Esophagus mucosa (tissue), 1 donor: ENCODE measurements at regions not wholly inside any gene's neighbourhood (a gene's known extent, or its start where the extent isn't known, plus 50 kb on each side); places are given as distances from the start of the nearest gene placed in this dataset.

ENCODE experiments used
- ATAC-seq: fragments of 200-7000 bp; cut with Tn5 transposase; one replicate; pipeline ENCODE4 v1.9.1; 2020
- donor health status: DM: yes; HTN: yes; CAD: no.

DNA sequence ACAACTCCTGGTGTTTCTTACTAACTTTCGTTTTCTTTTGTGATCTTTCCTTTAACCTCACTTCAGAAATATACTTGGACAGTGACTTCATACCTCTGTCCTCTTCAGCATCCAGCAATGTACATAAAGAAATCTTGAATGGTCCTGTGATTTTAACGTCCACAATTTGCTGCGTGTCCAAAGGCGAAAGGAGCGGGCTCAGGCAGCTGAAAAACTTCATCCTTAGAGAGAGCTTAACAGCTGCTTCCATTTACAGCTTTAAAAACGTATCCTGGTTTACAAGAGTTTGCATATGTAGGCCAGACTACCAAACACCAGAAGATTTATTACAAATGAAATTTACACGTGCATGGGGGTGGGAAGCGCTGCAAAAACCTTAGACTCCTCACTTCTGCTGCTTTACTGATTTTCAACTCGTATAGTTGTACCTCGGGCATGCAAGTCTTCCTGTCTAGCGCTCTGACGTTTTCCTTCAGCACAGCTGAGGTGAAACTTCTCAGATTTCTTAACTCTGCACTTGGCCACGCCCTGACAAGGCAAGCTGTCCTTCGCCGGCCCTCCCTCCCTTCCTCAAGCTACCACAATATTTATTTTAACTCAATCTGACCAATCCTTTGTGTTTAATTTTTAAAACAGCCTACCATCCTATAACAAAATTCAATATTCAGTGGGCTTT, 406.4 kb downstream of the FAM47A start:
- no peak for ATAC-seq

DNA sequence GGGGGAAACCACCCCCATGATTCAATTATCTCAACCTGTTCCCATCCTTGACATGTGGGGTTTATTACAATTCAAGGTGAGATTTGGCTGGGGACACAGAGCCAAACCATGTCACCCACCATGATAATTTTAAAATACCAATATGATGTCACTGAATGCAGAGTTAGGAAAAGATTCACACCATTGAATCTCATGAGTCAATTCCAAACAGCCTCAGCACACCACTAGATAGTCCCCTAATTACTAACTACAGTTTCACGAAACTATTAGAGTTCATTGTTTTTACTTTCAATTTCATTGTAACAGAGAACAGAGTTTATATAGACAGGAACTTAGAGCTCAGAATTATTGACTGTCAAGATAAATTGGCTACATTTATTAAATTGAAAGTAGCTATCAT, 410.2 kb downstream of the FAM47A start:
- no peak for ATAC-seq

DNA sequence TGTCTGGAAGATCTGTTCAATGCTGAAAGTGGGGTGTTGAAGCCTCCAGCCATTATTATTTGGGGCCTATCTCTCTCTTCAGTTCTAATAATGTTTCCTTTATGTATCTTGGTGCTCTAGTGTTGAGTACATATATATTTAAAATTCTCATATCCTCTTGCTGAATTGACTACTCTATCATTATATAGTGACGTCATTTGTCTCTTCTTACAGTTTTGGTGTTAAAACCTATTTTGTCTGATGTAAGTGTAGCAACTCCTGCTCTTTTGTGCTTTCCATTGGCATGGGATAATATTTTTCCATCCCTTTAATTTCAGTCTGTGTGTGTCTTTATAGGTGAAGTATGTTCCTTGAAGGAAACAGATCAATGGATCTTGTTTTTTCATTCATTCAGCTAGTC, 446.0 kb downstream of the FAM47A start:
- no peak for ATAC-seq
